ENCODE measurements at regions not wholly inside any gene's neighbourhood (a gene's known extent, or its start where the extent isn't known, plus 50 kb on each side); places are given as distances from the start of the nearest gene placed in this dataset.

GRCh38 chr15:36481156-36481555 is 98.3 kb upstream of the CDIN1 start:
- ChIA-PET CTCF (interaction anchor here (0.7 kb wide), 1 partner anchor 8 kb away, joined by 3 read pairs; no protein-coding TSS in a partner anchor), POLR2A (ENCODE audit: low non-redundant PET) (no interaction called here)
- no peak for DNase-seq (ENCODE audit: low spot score)
- H3K27ac ChIP-seq = no peak overlapping the region
- no peak for TF ChIP-seq CTCF (conservative IDR thresholded peaks at IDR 0.05; ENCODE audit: low read depth)

DNA sequence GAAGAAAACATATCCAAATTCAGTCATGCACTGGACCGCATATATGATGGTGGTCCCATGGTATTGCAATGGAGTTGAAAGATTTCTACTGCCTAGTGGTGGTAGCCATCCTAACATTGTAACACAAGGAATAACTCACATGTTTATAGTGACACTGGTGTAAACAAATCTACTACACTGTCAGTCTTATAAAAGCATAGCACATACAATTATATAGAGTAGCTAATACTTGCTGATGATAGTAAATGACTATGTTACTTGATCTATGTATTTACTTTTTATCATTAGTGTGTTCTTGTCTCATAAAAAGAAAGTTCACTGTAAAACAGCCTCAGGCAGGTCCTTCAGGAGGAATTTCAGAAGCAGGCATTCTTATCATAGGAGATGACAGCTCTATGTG is 96.0 kb upstream of the CDIN1 start:
- DNase-seq (ENCODE audit: low spot score) = no peak
- no peak overlapping the region for H3K27ac ChIP-seq
- no peak for TF ChIP-seq CTCF (conservative IDR thresholded peaks at IDR 0.05; ENCODE audit: low read depth)
- ChIA-PET POLR2A (ENCODE audit: low non-redundant PET) (no interaction called here), CTCF (interaction anchor here (0.6 to 1.0 kb wide), 3 partner anchors 17 to 389 kb away, joined by 3 to 6 read pairs (median 3); no protein-coding TSS in a partner anchor)

DNA sequence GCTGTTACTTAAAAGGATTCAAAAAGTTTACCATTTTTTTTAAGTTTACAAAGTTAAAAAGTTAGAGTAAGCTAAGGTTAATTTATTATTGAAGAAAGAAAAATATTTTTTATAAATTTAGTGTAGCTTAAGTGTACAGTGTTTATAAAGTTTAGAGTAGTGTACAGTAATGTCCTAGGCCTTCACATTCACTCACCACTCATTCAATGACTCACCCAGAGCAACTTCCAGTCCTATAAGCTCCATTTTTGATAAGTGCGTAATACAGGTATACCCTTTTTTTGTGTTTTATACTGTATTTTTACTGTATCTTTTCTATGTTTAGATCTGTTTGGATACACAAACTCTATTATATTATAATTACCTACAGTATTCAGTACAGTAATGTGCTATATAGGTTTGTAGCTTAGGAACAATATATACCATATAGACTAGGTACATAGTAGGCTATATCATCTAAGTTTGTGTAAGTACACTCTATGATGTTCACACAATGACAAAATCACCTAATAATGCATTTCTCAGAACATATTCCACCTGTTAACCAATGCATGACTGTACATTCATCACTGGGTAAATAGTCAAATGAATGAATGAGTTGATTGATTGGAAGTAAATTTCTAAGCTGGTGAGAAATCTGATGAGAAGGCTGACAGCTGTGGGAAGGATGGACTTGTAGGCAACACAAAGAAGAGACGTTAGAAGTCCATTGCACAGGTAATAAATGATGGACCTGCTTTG is 95.2 kb upstream of the CDIN1 start:
- POLR2A ChIA-PET (ENCODE audit: low non-redundant PET) = no interaction called here
- H3K27ac ChIP-seq = no peak overlapping the region
- CTCF ChIA-PET = interaction anchor here (0.5 to 1.0 kb wide), 6 partner anchors 13 to 388 kb away, joined by 3 to 6 read pairs (median 3); no protein-coding TSS in a partner anchor
- no peak for DNase-seq (ENCODE audit: low spot score)
- no peak for TF ChIP-seq CTCF (conservative IDR thresholded peaks at IDR 0.05; ENCODE audit: low read depth)

DNA sequence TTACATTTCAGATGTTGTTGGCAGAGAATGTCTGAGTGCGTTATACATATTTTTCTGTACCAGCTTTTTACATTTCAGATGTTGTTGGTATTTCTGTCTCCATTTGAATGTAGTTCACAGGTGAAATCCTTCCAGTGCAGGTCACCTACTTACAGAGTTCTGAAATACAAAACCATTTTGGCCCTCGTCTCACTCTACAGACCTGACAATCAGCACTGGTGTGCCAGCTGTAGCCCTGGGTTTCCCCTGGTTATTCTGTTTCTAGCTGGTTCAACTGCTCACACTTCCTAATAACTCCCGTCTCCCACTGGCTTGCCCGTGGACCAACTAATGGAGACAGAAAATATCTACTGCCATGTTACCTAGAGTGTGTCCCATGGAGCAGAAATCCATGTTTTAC is 87.5 kb upstream of the CDIN1 start:
- no peak for DNase-seq (ENCODE audit: low spot score)
- CTCF ChIA-PET = interaction anchor here (0.8 to 1.6 kb wide), 2 partner anchors 10 to 643 kb away, joined by 4 read pairs; no protein-coding TSS in a partner anchor
- no peak for TF ChIP-seq CTCF (conservative IDR thresholded peaks at IDR 0.05; ENCODE audit: low read depth)
- no peak overlapping the region for H3K27ac ChIP-seq
- POLR2A ChIA-PET (ENCODE audit: low non-redundant PET) = no interaction called here

DNA sequence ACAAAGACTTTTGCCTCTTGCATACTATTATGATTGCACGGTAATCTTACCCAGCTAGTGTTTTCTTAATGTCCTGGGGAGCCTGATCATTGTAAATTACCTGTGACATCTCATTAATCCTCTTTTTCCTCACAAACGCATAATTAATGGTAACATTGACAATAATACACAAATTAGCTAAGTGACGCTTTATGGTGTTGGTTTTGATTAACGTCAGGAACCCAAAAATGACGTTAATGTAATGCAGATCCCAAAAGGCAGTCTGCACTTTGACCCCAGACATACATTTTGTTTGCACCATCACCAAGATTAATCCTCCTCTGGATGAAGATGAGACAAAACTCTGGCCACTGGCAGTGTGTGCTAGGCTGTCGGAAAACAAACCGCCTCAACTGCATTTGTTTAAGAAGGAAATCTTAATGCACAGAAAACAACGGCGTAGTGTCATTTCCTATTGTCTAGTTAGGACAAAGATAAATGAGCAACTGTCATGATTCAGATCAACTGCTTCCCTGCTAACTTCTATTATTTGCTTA is 83.9 kb upstream of the CDIN1 start:
- DNase-seq (ENCODE audit: low spot score) = no peak
- TF ChIP-seq CTCF (conservative IDR thresholded peaks at IDR 0.05; ENCODE audit: low read depth) = no peak
- H3K27ac ChIP-seq = no peak overlapping the region
- POLR2A ChIA-PET (ENCODE audit: low non-redundant PET) = no interaction called here
- CTCF ChIA-PET = no interaction called here

- POLR2A ChIA-PET (ENCODE audit: low non-redundant PET) = no interaction called here
Measured at GRCh38 chr15:36497901-36498300, 81.5 kb upstream of the CDIN1 start.

More at GRCh38 chr15:36497901-36498300, 81.5 kb upstream of the CDIN1 start:
- CTCF ChIA-PET = interaction anchor here (0.7 kb wide), 1 partner anchor 1398 kb away, joined by 4 read pairs; no protein-coding TSS in a partner anchor
- no peak for TF ChIP-seq CTCF (conservative IDR thresholded peaks at IDR 0.05; ENCODE audit: low read depth)
- no peak for DNase-seq (ENCODE audit: low spot score)
- H3K27ac ChIP-seq = no peak overlapping the region
